SU-DHL-6 (cell line): ENCODE measurements at regions not wholly inside any gene's neighbourhood (a gene's known extent, or its start where the extent isn't known, plus 50 kb on each side); places are given as distances from the start of the nearest gene placed in this dataset.

Source experiments
- EZH2phosphoT487 ChIP-seq: fragments of 200-600 bp; sonication (generic), shearing (Covaris generic); conservative IDR thresholded peaks from 2 replicates; pipeline ENCODE4 v1.6.1; 2018; ENCODE audit warnings: mild to moderate bottlenecking, antibody characterized with exemption, low read length, moderate library complexity, mixed read lengths
- TF ChIP-seq, protein P1 (sequence below): fragments of 200-600 bp; sonication (generic); IDR thresholded peaks from one replicate; pipeline ENCODE4 v1.5.1; 2017; ENCODE audit warnings: antibody characterized with exemption, mild to moderate bottlenecking, low read length, moderate library complexity; ENCODE audit not compliant: insufficient read depth, poor library complexity, severe bottlenecking

DNA sequence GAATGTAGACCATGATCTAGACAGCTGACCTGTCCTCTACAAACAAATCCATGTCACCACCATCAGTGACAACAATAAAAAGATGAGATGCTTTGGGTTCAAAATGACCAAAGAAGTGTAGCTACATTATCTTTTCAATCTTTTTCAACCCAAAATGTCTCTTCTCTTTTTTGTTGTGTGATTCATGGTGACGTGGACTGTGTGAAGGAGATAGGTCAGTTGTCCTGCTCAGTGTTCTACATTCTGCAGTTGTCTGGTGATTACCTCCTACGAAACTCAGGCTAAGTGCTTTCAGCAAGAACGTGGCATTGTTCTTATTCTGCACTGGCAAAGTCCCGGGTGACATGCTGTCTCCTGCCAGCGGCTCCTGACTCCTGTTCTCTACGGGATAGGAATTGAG lies 73.1 kb downstream of the PRKAB2 start:
- TF ChIP-seq, protein P1, sequence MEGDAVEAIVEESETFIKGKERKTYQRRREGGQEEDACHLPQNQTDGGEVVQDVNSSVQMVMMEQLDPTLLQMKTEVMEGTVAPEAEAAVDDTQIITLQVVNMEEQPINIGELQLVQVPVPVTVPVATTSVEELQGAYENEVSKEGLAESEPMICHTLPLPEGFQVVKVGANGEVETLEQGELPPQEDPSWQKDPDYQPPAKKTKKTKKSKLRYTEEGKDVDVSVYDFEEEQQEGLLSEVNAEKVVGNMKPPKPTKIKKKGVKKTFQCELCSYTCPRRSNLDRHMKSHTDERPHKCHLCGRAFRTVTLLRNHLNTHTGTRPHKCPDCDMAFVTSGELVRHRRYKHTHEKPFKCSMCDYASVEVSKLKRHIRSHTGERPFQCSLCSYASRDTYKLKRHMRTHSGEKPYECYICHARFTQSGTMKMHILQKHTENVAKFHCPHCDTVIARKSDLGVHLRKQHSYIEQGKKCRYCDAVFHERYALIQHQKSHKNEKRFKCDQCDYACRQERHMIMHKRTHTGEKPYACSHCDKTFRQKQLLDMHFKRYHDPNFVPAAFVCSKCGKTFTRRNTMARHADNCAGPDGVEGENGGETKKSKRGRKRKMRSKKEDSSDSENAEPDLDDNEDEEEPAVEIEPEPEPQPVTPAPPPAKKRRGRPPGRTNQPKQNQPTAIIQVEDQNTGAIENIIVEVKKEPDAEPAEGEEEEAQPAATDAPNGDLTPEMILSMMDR: no peak
- TF ChIP-seq EZH2phosphoT487: no peak
